GM23338 (cell line): ENCODE measurements at regions not wholly inside any gene's neighbourhood (a gene's known extent, or its start where the extent isn't known, plus 50 kb on each side); places are given as distances from the start of the nearest gene placed in this dataset.

Source experiments
- ATAC-seq: fragments of 200-7000 bp; cut with Tn5 transposase; 3 replicates; pipeline ENCODE4 v1.9.1; 2020
- DNase-seq: peaks from one replicate; pipeline ENCODE4 v3.0.0-alpha.2; 2015; ENCODE audit warnings: low spot score
- H2AFZ ChIP-seq: fragments of 200-600 bp; sonication (generic); 2 replicates; pipeline ENCODE4 v1.8.0; 2016; ENCODE audit warnings: antibody characterized with exemption, mild to moderate bottlenecking, moderate library complexity
- H3F3A ChIP-seq: fragments of 200-600 bp; sonication (generic); replicated peaks from 2 replicates; pipeline ENCODE4 v1.8.0; 2017; ENCODE audit warnings: antibody characterized with exemption, mixed run types, low read depth
- H3K27ac ChIP-seq: fragments of 200-600 bp; sonication (generic); 2 replicates; pipeline ENCODE4 v1.6.1; 2016; ENCODE audit warnings: low read depth
- H3K27me3 ChIP-seq: fragments of 200-600 bp; sonication (generic); 2 replicates; pipeline ENCODE4 v1.8.0; 2016; ENCODE audit warnings: mild to moderate bottlenecking, mixed run types, moderate library complexity; ENCODE audit not compliant: insufficient read depth
- H3K36me3 ChIP-seq: fragments of 200-600 bp; sonication (generic); 2 replicates; pipeline ENCODE4 v1.8.0; 2016; ENCODE audit warnings: mild to moderate bottlenecking; ENCODE audit not compliant: insufficient read depth
- H3K4me1 ChIP-seq: fragments of 200-600 bp; sonication (generic); 2 replicates; pipeline ENCODE4 v1.8.0; 2016; ENCODE audit warnings: mild to moderate bottlenecking, moderate library complexity; ENCODE audit not compliant: insufficient read depth
- H3K4me2 ChIP-seq: fragments of 200-600 bp; sonication (generic); 2 replicates; pipeline ENCODE4 v1.7.1; 2017; ENCODE audit warnings: mixed run types
- H3K4me3 ChIP-seq: fragments of 200-600 bp; sonication (generic); 2 replicates; pipeline ENCODE4 v1.6.1; 2016; ENCODE audit warnings: mixed run types
- H3K79me2 ChIP-seq: fragments of 200-600 bp; sonication (generic); replicated peaks from 2 replicates; pipeline ENCODE4 v1.8.0; 2017; ENCODE audit warnings: mild to moderate bottlenecking; ENCODE audit not compliant: insufficient read depth
- H3K9me2 ChIP-seq: fragments of 200-600 bp; sonication (generic); 2 replicates; pipeline ENCODE4 v1.8.0; 2017; ENCODE audit not compliant: insufficient read depth
- H4K20me1 ChIP-seq: fragments of 200-600 bp; sonication (generic); replicated peaks from 2 replicates; pipeline ENCODE4 v1.8.0; 2017; ENCODE audit warnings: mild to moderate bottlenecking; ENCODE audit not compliant: insufficient read depth
- H3K27ac Mint-ChIP-seq: 2 replicates; pipeline ENCODE4 v1.8.0; 2020; ENCODE audit warnings: inconsistent platforms, mild to moderate bottlenecking, moderate library complexity, mixed read lengths
- H3K27me3 Mint-ChIP-seq: 3 replicates; pipeline ENCODE4 v1.8.0; 2022; ENCODE audit warnings: low read depth, mild to moderate bottlenecking, moderate library complexity, mixed read lengths, inconsistent platforms; ENCODE audit not compliant: insufficient read depth, poor library complexity
- H3K36me3 Mint-ChIP-seq: 3 replicates; pipeline ENCODE4 v1.8.0; 2021; ENCODE audit warnings: low read depth, mild to moderate bottlenecking, inconsistent platforms, moderate library complexity, mixed read lengths
- H3K4me1 Mint-ChIP-seq: 3 replicates; pipeline ENCODE4 v1.8.0; 2020; ENCODE audit warnings: mild to moderate bottlenecking, inconsistent platforms, mixed read lengths
- H3K4me3 Mint-ChIP-seq: 3 replicates; pipeline ENCODE4 v1.8.0; 2021; ENCODE audit warnings: moderate library complexity, mild to moderate bottlenecking, inconsistent platforms, mixed read lengths
- H3K9me3 Mint-ChIP-seq: 3 replicates; pipeline ENCODE4 v1.8.0; 2020; ENCODE audit warnings: moderate library complexity, mild to moderate bottlenecking, inconsistent platforms, mixed read lengths
- JUNB ChIP-seq: IDR thresholded peaks from one replicate; pipeline ENCODE4 v1.6.1; 2016; ENCODE audit warnings: antibody characterized with exemption; ENCODE audit not compliant: unreplicated experiment
- NANOG ChIP-seq: IDR thresholded peaks from 2 replicates; pipeline ENCODE4 v1.6.1; 2016; ENCODE audit warnings: antibody characterized with exemption, borderline replicate concordance
- POLR2AphosphoS5 ChIP-seq: IDR thresholded peaks from 2 replicates; pipeline ENCODE4 v1.6.1; 2016; ENCODE audit warnings: antibody characterized with exemption, low read depth
- STAT1 ChIP-seq: IDR thresholded peaks from one replicate; pipeline ENCODE4 v1.6.1; 2016; ENCODE audit warnings: antibody characterized with exemption; ENCODE audit not compliant: unreplicated experiment
- ZNF114 ChIP-seq: fragments of 250-450 bp; sonication (Bioruptor Pico); IDR thresholded peaks from 2 replicates; pipeline ENCODE4 v1.5.0; 2020; ENCODE audit warnings: mild to moderate bottlenecking, moderate library complexity
- ZNF331 ChIP-seq: fragments of 250-450 bp; sonication (Bioruptor Pico); IDR thresholded peaks from 2 replicates; pipeline ENCODE4 v1.5.0; 2020; ENCODE audit warnings: low read depth, mild to moderate bottlenecking, moderate library complexity
- TF ChIP-seq, protein P1 (sequence below): fragments of 250-450 bp; sonication (Bioruptor Pico); IDR thresholded peaks from 2 replicates; pipeline ENCODE4 v1.5.0; 2020; ENCODE audit warnings: mild to moderate bottlenecking, moderate library complexity
- TF ChIP-seq, protein P2 (sequence below): IDR thresholded peaks from 2 replicates; pipeline ENCODE4 v1.6.1; 2016; ENCODE audit warnings: antibody characterized with exemption
- TF ChIP-seq, protein P3 (sequence below), 2 experiments: fragments of 200-600 bp in 1 of 2; sonication (generic) in 1 of 2; conservative IDR thresholded peaks; 2 replicates each; pipeline versions ENCODE4 v1.5.1 to v1.6.1; 2016 to 2017; ENCODE audit warnings: antibody characterized with exemption in 2 of 2, low read depth in 2 of 2, mild to moderate bottlenecking in 2 of 2, moderate library complexity in 1 of 2

DNA sequence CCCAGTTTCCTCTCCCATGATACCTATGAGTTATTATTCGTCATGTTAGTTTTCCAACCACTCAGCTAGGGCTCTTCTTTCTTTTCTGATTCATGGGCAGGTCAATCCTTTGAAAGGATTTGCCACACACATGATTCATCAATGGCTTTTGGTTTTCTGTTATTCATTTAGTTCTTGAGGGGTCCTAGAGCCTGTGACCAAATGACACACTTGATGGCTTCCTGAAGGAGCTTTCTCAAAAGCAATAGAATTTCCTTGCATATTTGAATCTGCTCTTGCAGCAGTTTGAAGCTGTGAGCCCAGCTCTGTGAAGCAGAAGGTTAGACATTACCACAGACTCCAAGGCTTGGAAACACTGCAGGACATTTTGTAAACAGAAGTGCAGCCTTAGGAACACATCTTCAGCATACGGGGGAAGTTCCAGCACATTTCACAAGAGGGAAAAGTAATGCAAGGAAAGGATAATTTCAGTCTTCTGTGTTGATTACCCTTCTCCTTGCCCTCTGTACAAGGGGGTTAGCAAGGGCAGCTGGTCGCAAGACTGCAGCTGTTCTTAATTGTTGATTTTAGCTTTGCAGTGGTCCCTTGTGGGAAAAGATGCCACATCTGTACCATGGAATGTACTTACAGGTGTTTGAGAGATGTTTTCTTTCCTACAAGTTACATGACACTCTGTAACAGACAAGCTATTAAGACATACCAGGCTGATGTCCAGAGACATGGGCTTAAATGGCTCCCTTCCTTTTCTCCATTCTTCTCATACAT, 338.6 kb downstream of the KCNRG start (continued):
- no peak for TF ChIP-seq POLR2AphosphoS5
- TF ChIP-seq STAT1: no peak
- TF ChIP-seq ZNF114 (CRISPR knock-in tag): no peak
- TF ChIP-seq, protein P1, sequence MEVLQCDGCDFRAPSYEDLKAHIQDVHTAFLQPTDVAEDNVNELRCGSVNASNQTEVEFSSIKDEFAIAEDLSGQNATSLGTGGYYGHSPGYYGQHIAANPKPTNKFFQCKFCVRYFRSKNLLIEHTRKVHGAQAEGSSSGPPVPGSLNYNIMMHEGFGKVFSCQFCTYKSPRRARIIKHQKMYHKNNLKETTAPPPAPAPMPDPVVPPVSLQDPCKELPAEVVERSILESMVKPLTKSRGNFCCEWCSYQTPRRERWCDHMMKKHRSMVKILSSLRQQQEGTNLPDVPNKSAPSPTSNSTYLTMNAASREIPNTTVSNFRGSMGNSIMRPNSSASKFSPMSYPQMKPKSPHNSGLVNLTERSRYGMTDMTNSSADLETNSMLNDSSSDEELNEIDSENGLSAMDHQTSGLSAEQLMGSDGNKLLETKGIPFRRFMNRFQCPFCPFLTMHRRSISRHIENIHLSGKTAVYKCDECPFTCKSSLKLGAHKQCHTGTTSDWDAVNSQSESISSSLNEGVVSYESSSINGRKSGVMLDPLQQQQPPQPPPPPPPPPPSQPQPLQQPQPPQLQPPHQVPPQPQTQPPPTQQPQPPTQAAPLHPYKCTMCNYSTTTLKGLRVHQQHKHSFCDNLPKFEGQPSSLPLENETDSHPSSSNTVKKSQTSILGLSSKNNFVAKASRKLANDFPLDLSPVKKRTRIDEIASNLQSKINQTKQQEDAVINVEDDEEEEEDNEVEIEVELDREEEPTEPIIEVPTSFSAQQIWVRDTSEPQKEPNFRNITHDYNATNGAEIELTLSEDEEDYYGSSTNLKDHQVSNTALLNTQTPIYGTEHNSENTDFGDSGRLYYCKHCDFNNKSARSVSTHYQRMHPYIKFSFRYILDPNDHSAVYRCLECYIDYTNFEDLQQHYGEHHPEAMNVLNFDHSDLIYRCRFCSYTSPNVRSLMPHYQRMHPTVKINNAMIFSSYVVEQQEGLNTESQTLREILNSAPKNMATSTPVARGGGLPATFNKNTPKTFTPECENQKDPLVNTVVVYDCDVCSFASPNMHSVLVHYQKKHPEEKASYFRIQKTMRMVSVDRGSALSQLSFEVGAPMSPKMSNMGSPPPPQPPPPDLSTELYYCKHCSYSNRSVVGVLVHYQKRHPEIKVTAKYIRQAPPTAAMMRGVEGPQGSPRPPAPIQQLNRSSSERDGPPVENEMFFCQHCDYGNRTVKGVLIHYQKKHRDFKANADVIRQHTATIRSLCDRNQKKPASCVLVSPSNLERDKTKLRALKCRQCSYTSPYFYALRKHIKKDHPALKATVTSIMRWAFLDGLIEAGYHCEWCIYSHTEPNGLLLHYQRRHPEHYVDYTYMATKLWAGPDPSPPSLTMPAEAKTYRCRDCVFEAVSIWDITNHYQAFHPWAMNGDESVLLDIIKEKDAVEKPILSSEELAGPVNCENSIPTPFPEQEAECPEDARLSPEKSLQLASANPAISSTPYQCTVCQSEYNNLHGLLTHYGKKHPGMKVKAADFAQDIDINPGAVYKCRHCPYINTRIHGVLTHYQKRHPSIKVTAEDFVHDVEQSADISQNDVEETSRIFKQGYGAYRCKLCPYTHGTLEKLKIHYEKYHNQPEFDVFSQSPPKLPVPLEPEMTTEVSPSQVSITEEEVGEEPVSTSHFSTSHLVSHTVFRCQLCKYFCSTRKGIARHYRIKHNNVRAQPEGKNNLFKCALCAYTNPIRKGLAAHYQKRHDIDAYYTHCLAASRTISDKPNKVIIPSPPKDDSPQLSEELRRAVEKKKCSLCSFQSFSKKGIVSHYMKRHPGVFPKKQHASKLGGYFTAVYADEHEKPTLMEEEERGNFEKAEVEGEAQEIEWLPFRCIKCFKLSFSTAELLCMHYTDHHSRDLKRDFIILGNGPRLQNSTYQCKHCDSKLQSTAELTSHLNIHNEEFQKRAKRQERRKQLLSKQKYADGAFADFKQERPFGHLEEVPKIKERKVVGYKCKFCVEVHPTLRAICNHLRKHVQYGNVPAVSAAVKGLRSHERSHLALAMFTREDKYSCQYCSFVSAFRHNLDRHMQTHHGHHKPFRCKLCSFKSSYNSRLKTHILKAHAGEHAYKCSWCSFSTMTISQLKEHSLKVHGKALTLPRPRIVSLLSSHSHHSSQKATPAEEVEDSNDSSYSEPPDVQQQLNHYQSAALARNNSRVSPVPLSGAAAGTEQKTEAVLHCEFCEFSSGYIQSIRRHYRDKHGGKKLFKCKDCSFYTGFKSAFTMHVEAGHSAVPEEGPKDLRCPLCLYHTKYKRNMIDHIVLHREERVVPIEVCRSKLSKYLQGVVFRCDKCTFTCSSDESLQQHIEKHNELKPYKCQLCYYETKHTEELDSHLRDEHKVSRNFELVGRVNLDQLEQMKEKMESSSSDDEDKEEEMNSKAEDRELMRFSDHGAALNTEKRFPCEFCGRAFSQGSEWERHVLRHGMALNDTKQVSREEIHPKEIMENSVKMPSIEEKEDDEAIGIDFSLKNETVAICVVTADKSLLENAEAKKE (CRISPR knock-in tag): no peak
- TF ChIP-seq ZNF331 (CRISPR knock-in tag): no peak
- TF ChIP-seq, protein P2, sequence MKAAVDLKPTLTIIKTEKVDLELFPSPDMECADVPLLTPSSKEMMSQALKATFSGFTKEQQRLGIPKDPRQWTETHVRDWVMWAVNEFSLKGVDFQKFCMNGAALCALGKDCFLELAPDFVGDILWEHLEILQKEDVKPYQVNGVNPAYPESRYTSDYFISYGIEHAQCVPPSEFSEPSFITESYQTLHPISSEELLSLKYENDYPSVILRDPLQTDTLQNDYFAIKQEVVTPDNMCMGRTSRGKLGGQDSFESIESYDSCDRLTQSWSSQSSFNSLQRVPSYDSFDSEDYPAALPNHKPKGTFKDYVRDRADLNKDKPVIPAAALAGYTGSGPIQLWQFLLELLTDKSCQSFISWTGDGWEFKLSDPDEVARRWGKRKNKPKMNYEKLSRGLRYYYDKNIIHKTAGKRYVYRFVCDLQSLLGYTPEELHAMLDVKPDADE: no peak
- TF ChIP-seq JUNB: no peak

DNA sequence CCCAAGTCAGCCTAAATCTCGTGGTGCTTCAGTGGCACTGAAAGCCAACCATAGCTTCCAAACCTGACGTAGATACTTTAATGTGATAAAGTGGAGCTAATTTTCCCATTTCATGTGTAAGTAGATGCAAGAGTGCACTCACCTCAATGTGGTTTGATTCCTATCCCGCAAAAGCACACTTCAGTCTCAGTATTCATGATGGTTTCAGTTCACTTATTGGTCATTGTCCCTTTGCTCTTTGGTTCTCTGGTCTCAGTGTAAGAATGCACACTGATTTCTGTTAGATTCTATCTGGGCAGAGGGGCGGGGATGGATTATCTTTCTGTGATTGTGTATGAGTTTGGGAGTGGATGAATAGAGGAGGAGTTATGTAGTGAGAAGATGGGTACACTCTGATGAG, 340.6 kb downstream of the KCNRG start:
- Mint-ChIP-seq H3K27me3 (no peaks in the 10 kb centered on the region), H3K36me3 (no peaks in the 10 kb centered on the region), H3K4me3 (no peak overlapping the region), H3K9me3 (no peaks in the 10 kb centered on the region), H3K27ac (no peak overlapping the region), H3K4me1 (no peaks in the 10 kb centered on the region; the same call in 2 of the 3 replicates)
- no peaks in the 10 kb centered on the region for H3K79me2 ChIP-seq
- H4K20me1 ChIP-seq: no peaks in the 10 kb centered on the region
- H3K4me2 ChIP-seq: no peak overlapping the region
- no peaks in the 10 kb centered on the region for H3K36me3 ChIP-seq
- DNase-seq: no peak
- ATAC-seq: no peak
- H3K9me2 ChIP-seq: no peaks in the 10 kb centered on the region
- no peak overlapping the region for H3K27ac ChIP-seq
- no peaks in the 10 kb centered on the region for H3F3A ChIP-seq
- H3K4me1 ChIP-seq: no peaks in the 10 kb centered on the region
- no peak overlapping the region for H3K4me3 ChIP-seq
- H2AFZ ChIP-seq: no peak overlapping the region
- no peaks in the 10 kb centered on the region for H3K27me3 ChIP-seq
- TF ChIP-seq, protein P3, sequence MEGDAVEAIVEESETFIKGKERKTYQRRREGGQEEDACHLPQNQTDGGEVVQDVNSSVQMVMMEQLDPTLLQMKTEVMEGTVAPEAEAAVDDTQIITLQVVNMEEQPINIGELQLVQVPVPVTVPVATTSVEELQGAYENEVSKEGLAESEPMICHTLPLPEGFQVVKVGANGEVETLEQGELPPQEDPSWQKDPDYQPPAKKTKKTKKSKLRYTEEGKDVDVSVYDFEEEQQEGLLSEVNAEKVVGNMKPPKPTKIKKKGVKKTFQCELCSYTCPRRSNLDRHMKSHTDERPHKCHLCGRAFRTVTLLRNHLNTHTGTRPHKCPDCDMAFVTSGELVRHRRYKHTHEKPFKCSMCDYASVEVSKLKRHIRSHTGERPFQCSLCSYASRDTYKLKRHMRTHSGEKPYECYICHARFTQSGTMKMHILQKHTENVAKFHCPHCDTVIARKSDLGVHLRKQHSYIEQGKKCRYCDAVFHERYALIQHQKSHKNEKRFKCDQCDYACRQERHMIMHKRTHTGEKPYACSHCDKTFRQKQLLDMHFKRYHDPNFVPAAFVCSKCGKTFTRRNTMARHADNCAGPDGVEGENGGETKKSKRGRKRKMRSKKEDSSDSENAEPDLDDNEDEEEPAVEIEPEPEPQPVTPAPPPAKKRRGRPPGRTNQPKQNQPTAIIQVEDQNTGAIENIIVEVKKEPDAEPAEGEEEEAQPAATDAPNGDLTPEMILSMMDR (conservative IDR thresholded peaks at IDR 0.05; ENCODE audit: low read depth in 2 of 2): no peak
- TF ChIP-seq NANOG: no peak
